ENCODE measurements at regions not wholly inside any gene's neighbourhood (a gene's known extent, or its start where the extent isn't known, plus 50 kb on each side); places are given as distances from the start of the nearest gene placed in this dataset.
"Not testable (repeated sequence)": the region's sequence is repeated elsewhere in the genome, so short reads cannot be mapped to it uniquely, and the experiment has no call there.

DNA sequence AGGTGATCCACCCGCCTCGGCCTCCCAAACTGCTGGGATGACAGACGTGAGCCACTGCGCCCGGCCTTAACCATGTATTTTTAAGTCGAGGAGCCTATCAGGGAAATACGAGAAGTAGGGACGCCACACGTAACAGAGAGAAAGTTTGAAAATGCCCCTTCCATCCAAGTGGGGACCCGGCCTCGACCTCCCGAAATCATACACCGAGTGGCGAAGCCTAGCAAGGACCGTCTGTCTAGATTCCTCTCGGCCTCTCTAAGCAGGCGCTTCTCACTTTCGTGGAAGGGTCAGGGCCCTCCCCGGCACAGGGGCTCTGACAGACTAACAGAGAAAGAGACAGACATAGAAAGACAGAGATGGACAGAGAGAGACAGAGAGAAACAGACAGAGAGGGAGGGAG is 1503.6 kb upstream of the DEFB115 start:
- ATAC-seq (ENCODE audit: low read depth in 2 of 2); H3K27ac Mint-ChIP-seq; H3K4me1 ChIP-seq (ENCODE audit: control insufficient read depth, insufficient read depth, low read length, poor library complexity, severe bottlenecking); DNase-seq; H3K27me3 Mint-ChIP-seq; H3K36me3 ChIP-seq (ENCODE audit: control insufficient read depth, insufficient read depth, low read length); H3K9me3 ChIP-seq (ENCODE audit: control insufficient read depth in 2 of 2, low read length in 2 of 2); H3K27me3 ChIP-seq (ENCODE audit: control insufficient read depth, insufficient read depth, low read length); H3K4me3 ChIP-seq (ENCODE audit: low read depth, low read length); H3K27ac ChIP-seq (ENCODE audit: insufficient read depth, low read length, poor library complexity, severe bottlenecking); H3K36me3 Mint-ChIP-seq: not testable (repeated sequence)
- H3K4me3 Mint-ChIP-seq, result peak overlapping the region in 1 of 4 donors; percentile 83
- H3K4me1 Mint-ChIP-seq, result peaks cover 2 to 12% (median 9%) of the 10 kb centered on the region in 4 donors
- H3K9me3 Mint-ChIP-seq, result peaks cover 0 to 45% (median 10%) of the 10 kb centered on the region in 7 donors

DNA sequence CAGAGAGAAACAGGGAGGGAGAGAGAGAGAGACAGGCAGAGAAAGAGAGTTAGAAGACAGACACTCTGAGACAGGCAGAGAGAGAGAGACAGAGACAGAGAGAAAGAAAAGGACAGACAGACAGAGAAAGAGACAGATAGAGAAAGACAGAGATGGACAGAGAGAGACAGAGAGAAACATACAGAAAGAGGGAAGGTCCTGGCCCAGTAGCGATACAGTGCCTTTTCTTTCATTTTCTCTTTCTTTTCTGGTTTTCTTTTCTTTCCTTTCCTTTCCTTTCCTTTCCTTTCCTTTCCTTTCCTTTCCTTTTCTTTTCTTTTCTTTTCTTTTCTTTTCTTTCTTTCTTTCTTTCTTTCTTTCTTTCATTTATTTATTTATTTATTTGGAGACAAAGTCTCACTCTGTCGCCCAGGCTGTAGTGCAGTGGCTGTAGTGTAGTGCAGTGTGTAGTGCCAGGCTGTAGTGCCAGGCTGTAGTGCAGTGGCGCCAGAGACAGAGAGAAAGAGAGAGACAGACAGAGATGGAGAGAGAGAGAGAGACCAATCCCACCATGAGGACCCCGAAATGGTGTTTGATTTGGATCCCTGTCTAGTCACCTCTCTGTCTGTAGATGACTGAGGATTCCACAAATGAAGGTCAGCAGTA is 1501.5 kb upstream of the DEFB115 start:
- not testable (repeated sequence) for ATAC-seq (ENCODE audit: low read depth in 2 of 2); H3K27me3 ChIP-seq (ENCODE audit: control insufficient read depth, insufficient read depth, low read length); H3K4me1 ChIP-seq (ENCODE audit: control insufficient read depth, insufficient read depth, low read length, poor library complexity, severe bottlenecking); H3K36me3 Mint-ChIP-seq; H3K4me3 Mint-ChIP-seq; H3K4me3 ChIP-seq (ENCODE audit: low read depth, low read length); DNase-seq; H3K36me3 ChIP-seq (ENCODE audit: control insufficient read depth, insufficient read depth, low read length); H3K9me3 ChIP-seq (ENCODE audit: control insufficient read depth in 2 of 2, low read length in 2 of 2); H3K27ac ChIP-seq (ENCODE audit: insufficient read depth, low read length, poor library complexity, severe bottlenecking); H3K27me3 Mint-ChIP-seq
- H3K4me1 Mint-ChIP-seq, result peaks cover 2 to 12% (median 7%) of the 10 kb centered on the region in 4 donors
- peaks cover 0 to 41% (median 10%) of the 10 kb centered on the region in 7 donors for H3K9me3 Mint-ChIP-seq
- peak overlapping the region in 1 of 3 donors; percentile 10 for H3K27ac Mint-ChIP-seq

DNA sequence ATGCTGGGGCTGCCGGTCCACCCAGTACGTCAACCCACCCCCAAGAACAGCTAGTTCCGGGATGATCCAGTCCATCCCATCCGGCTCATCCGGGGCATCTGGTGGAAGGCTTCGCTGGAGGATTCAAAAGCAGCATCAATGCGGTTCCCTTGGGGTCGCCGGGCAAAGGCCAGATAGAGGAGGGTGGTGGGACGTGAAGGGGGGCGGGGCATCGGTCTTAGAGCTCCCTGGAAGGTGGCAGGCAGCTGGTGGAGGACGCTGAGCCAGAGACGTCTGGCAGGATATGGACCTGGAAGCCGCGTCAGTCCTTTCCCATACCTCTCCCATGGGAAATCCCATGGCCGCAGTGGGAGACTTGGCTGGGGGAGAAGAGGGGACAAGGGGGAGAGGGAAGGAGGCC is 1500.8 kb upstream of the DEFB115 start:
- no peak overlapping the region for H3K4me3 Mint-ChIP-seq
- peaks cover 3% of the 10 kb centered on the region for H3K36me3 Mint-ChIP-seq
- H3K27ac Mint-ChIP-seq, result no peak overlapping the region
- Histone ChIP-seq H3K27ac (ENCODE audit: insufficient read depth, low read length, poor library complexity, severe bottlenecking) (no peak overlapping the region), H3K4me3 (ENCODE audit: low read depth, low read length) (no peak overlapping the region), H3K27me3 (ENCODE audit: control insufficient read depth, insufficient read depth, low read length) (no peaks in the 10 kb centered on the region), H3K4me1 (ENCODE audit: control insufficient read depth, insufficient read depth, low read length, poor library complexity, severe bottlenecking) (no peaks in the 10 kb centered on the region), H3K9me3 (ENCODE audit: control insufficient read depth in 2 of 2, low read length in 2 of 2) (no peaks in the 10 kb centered on the region), H3K36me3 (ENCODE audit: control insufficient read depth, insufficient read depth, low read length) (no peaks in the 10 kb centered on the region)
- DNase-seq, result no peak
- ATAC-seq (ENCODE audit: low read depth in 2 of 2), result no peak
- peaks cover 2 to 8% (median 6%) of the 10 kb centered on the region in 4 donors for H3K4me1 Mint-ChIP-seq
- no peaks in the 10 kb centered on the region for H3K27me3 Mint-ChIP-seq
- H3K9me3 Mint-ChIP-seq, result peaks cover 0 to 37% (median 10%) of the 10 kb centered on the region in 7 donors

DNA sequence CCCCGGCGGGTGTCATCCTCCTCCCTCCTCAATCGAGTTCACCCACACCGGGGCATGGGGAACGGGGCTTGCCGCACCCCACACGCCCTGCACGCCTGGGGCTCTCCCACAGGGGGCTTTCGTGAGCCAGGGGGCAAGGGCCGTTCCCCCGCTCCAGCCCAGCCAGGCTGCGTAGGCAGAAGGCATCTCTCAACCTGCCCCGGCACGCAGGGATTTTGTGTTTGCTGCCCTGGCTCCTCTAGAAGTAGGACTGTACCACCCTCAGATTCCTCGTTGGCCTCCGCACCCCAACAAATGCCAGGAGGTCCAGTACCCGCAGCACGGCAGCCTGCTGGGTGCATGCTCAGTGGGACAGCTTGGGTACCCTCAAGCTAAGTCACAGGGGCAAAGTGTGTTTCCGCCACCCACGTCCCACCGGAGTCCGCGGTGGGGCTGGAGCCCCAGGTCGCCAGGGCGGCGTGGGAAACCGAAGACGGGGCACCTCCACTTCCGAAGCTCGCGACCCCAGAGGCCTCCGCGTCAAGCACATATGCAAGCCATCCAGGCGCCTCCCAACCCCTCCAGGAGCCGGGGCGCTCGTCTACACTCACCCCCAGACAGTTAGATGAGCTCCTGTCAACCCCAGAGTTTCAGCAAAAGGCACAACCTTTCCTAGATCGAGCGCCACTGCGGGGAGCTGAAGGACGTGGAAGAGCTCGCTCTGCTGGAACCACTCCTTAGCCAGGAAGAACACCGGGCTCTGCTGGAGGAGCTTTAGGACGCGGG is 1495.7 kb upstream of the DEFB115 start:
- DNase-seq; H3K9me3 ChIP-seq (ENCODE audit: control insufficient read depth in 2 of 2, low read length in 2 of 2); H3K27ac Mint-ChIP-seq; H3K27ac ChIP-seq (ENCODE audit: insufficient read depth, low read length, poor library complexity, severe bottlenecking); H3K4me1 ChIP-seq (ENCODE audit: control insufficient read depth, insufficient read depth, low read length, poor library complexity, severe bottlenecking); H3K4me1 Mint-ChIP-seq; H3K36me3 Mint-ChIP-seq; H3K4me3 ChIP-seq (ENCODE audit: low read depth, low read length); ATAC-seq (ENCODE audit: low read depth in 2 of 2); H3K27me3 ChIP-seq (ENCODE audit: control insufficient read depth, insufficient read depth, low read length); H3K36me3 ChIP-seq (ENCODE audit: control insufficient read depth, insufficient read depth, low read length); H3K27me3 Mint-ChIP-seq: not testable (repeated sequence)
- H3K9me3 Mint-ChIP-seq, result peaks cover 0 to 16% (median 8%) of the 10 kb centered on the region in 7 donors
- peak overlapping the region in 1 of 4 donors; percentile 63 for H3K4me3 Mint-ChIP-seq

DNA sequence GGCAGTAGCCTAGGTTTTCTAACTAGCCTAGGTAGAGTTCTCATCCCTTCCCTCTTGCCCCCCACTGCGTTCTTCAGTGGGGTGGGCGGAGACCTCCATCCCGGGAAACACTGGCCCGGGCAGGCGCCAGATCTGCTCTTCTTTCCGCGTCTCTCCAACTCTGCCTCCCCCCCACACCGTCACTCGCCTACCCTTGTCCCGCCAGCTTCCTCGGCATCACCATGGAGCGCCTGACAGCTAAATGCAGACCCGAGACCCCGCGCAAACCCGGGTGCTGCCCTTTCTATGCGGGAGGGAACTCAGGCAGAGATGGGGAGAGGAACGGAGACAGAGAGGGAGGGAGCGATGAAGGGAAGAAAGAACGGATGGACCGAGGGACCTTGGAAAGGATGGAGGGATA is 1494.8 kb upstream of the DEFB115 start:
- H3K4me3 Mint-ChIP-seq, result peak overlapping the region in 1 of 4 donors; percentile 63
- ATAC-seq (ENCODE audit: low read depth in 2 of 2), result no peak
- H3K36me3 ChIP-seq (ENCODE audit: control insufficient read depth, insufficient read depth, low read length), result no peaks in the 10 kb centered on the region

DNA sequence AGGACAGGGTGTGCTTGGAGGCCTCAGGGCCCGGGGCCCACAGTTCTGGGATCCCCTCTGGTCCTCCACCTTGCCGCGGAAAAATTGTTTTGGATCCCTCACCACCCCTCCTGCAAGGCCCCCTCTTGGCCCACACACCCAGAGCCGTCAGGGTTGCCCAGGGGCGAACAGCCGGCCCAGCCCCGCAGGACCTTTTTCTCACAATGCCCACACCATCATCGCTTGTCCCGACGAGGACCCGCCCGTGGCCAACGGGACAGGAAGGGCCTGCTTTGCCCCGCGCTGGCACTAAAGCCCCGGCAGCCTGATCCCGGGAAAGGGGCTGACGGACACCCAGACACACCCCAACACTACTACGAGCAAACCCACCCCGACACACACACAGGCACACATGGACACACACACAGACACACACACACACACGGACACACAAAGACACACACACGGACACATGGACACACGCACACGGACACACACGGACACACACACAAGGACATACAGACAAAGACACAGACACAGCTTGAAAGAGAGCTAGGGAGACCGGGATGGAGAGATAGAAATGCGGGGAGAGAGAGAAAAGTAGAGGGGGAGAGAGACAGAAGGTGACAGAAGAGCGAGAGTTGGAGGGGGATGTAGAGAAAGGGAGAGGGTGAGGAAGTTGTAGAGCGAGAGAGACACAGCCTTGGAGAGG is 1493.5 kb upstream of the DEFB115 start:
- Histone ChIP-seq H3K9me3 (ENCODE audit: control insufficient read depth in 2 of 2, low read length in 2 of 2) (no peaks in the 10 kb centered on the region), H3K27me3 (ENCODE audit: control insufficient read depth, insufficient read depth, low read length) (no peaks in the 10 kb centered on the region), H3K4me3 (ENCODE audit: low read depth, low read length) (no peak overlapping the region), H3K36me3 (ENCODE audit: control insufficient read depth, insufficient read depth, low read length) (no peaks in the 10 kb centered on the region), H3K4me1 (ENCODE audit: control insufficient read depth, insufficient read depth, low read length, poor library complexity, severe bottlenecking) (no peaks in the 10 kb centered on the region), H3K27ac (ENCODE audit: insufficient read depth, low read length, poor library complexity, severe bottlenecking) (no peak overlapping the region)
- H3K27ac Mint-ChIP-seq, result no peak overlapping the region
- DNase-seq (no peak), ATAC-seq (ENCODE audit: low read depth in 2 of 2) (no peak)
- H3K27me3 Mint-ChIP-seq, result no peaks in the 10 kb centered on the region
- no peaks in the 10 kb centered on the region for H3K36me3 Mint-ChIP-seq
- H3K9me3 Mint-ChIP-seq, result peaks cover 0 to 18% (median 7%) of the 10 kb centered on the region in 7 donors
- no peaks in the 10 kb centered on the region for H3K4me1 Mint-ChIP-seq
- peak overlapping the region in 1 of 4 donors; percentile 61 for H3K4me3 Mint-ChIP-seq

More for the DNA sequence above, 1494.8 kb upstream of the DEFB115 start:
- Histone ChIP-seq H3K9me3 (ENCODE audit: control insufficient read depth in 2 of 2, low read length in 2 of 2) (no peaks in the 10 kb centered on the region), H3K27ac (ENCODE audit: insufficient read depth, low read length, poor library complexity, severe bottlenecking) (no peak overlapping the region), H3K4me3 (ENCODE audit: low read depth, low read length) (no peak overlapping the region), H3K4me1 (ENCODE audit: control insufficient read depth, insufficient read depth, low read length, poor library complexity, severe bottlenecking) (no peaks in the 10 kb centered on the region), H3K27me3 (ENCODE audit: control insufficient read depth, insufficient read depth, low read length) (no peaks in the 10 kb centered on the region)
- DNase-seq, result no peak
- Mint-ChIP-seq H3K36me3 (no peaks in the 10 kb centered on the region), H3K27me3 (no peaks in the 10 kb centered on the region), H3K4me1 (no peaks in the 10 kb centered on the region), H3K27ac (no peak overlapping the region), H3K9me3 (peaks cover 0 to 13% (median 8%) of the 10 kb centered on the region in 7 donors)

DNA sequence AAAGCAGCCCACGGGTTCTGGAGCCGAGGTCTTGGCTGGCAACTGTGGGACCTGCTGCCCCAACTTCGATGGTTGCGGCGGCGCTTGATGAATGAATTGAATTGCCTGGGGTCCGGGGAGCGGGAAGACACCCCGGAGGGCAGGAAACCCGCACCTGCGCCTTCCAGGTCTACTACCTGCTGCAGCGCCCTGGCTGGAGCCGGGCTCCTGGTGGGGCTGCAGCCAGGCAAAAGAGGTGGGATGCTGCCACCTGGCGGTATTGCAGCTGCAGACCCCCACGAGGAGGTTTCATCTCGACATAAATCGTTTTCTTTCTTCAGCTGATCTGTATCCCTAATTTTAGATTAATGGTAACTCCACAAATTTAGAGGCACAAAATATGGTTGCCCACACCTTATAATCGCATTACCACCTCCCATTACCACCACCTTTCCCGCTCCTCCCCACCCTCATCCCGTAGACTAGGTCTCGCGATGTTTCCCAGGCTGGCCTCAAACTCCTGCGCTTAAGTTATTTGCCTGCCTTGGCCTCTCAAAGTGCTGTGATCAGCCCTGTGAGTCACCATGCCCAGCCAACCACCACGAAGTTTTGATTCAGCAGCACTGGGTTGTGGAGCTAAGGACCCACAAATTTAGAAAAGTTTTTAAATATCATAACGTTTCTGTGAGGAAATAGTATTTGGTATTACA is 1492.4 kb upstream of the DEFB115 start:
- H3K4me3 ChIP-seq (ENCODE audit: low read depth, low read length); H3K27me3 Mint-ChIP-seq; H3K27ac ChIP-seq (ENCODE audit: insufficient read depth, low read length, poor library complexity, severe bottlenecking); H3K27me3 ChIP-seq (ENCODE audit: control insufficient read depth, insufficient read depth, low read length); H3K4me1 Mint-ChIP-seq; H3K27ac Mint-ChIP-seq; H3K4me1 ChIP-seq (ENCODE audit: control insufficient read depth, insufficient read depth, low read length, poor library complexity, severe bottlenecking); H3K36me3 Mint-ChIP-seq; H3K9me3 ChIP-seq (ENCODE audit: control insufficient read depth in 2 of 2, low read length in 2 of 2); ATAC-seq (ENCODE audit: low read depth in 2 of 2); DNase-seq; H3K36me3 ChIP-seq (ENCODE audit: control insufficient read depth, insufficient read depth, low read length): not testable (repeated sequence)
- peak overlapping the region in 1 of 4 donors; percentile 61 for H3K4me3 Mint-ChIP-seq
- peaks cover 0 to 19% (median 7%) of the 10 kb centered on the region in 7 donors for H3K9me3 Mint-ChIP-seq
